ENCODE measurements at regions not wholly inside any gene's neighbourhood (a gene's known extent, or its start where the extent isn't known, plus 50 kb on each side); places are given as distances from the start of the nearest gene placed in this dataset.

- Mint-ChIP-seq H3K27ac (no peak overlapping the region), H3K4me3 (no peak overlapping the region), H3K4me1 (no peaks in the 10 kb centered on the region), H3K9me3 (ENCODE audit: insufficient read depth) (no peaks in the 10 kb centered on the region), H3K27me3 (no peaks in the 10 kb centered on the region)
- 92% methylated on average over 12 of the region's 16 CpGs for WGBS (ENCODE audit: insufficient coverage)
- Histone ChIP-seq H3K4me3 (ENCODE audit: control extremely low read depth in 1 of 5, extremely low read depth in 1 of 5, insufficient read depth in 1 of 5, low read depth in 2 of 5, low read length in 4 of 5) (no peak overlapping the region), H3K79me2 (ENCODE audit: control insufficient read depth, insufficient read depth, low read length) (no peaks in the 10 kb centered on the region), H4K20me1 (ENCODE audit: control insufficient read depth, insufficient read depth, low read length, poor library complexity, severe bottlenecking) (no peaks in the 10 kb centered on the region), H3K27me3 (replicated peaks in 1 of 4; ENCODE audit: control extremely low read depth in 1 of 4, control insufficient read depth in 3 of 4, insufficient read depth in 4 of 4, low read length in 3 of 4) (no peaks in the 10 kb centered on the region), H3K36me3 (replicated peaks in 1 of 2; ENCODE audit: control extremely low read depth in 1 of 2, control insufficient read depth in 1 of 2, extremely low read depth in 1 of 2, insufficient read depth in 2 of 2, low read length in 1 of 2) (no peaks in the 10 kb centered on the region), H3K9me3 (ENCODE audit: control extremely low read depth in 1 of 3, control insufficient read depth in 2 of 3, insufficient read depth in 1 of 3, low read length in 2 of 3) (no peaks in the 10 kb centered on the region), H2AFZ (ENCODE audit: insufficient read depth, low read depth, low read length, poor library complexity, severe bottlenecking) (no peak overlapping the region), H3K9ac (ENCODE audit: low read length) (no peak overlapping the region), H3K27ac (ENCODE audit: low read length in 2 of 2) (no peak overlapping the region), H3K4me1 (ENCODE audit: control insufficient read depth in 2 of 2, insufficient read depth in 2 of 2, low read length in 2 of 2) (no peaks in the 10 kb centered on the region), H3K4me2 (replicated peaks; ENCODE audit: low read depth, low read length, poor library complexity, severe bottlenecking) (no peak overlapping the region)
- ChIA-PET CTCF (no interaction called here), POLR2A (no interaction called here)
- DNase-seq (no peak), ATAC-seq (ENCODE audit: low read depth) (no peak)
- TF ChIP-seq CTCF (IDR thresholded peaks at IDR 0.05) (no peak), EZH2 (IDR thresholded peaks at IDR 0.05; ENCODE audit: borderline replicate concordance, insufficient read depth, low read depth, low read length, poor library complexity, severe bottlenecking) (no peak)
- intact Hi-C loops (cut with micrococcal nuclease), result no loop called here
These were observed 149.0 kb downstream of the GLI2 start for GRCh38 chr2:120884472-120885290.

DNA sequence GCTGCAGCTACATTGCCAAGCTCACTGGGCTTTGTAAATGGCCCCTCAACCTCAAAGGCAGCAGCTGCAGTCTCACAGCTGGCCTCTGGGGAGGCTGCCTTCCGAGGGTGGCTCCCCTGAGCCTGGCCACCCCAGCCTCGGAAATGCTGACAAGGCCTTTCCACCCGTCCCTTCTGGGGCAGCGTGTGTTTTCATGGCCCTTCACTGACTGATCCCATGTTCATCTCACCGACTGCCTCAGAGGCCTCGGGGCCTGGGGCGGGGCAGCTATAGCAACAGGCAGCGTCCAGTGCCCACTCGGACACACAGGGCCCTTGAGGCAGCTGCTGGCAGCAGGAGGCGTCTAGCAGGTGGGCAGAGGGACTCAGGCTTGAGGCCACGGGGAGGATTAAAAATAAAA is 149.7 kb downstream of the GLI2 start:
- H3K36me3 ChIP-seq (replicated peaks in 1 of 2; ENCODE audit: control extremely low read depth in 1 of 2, control insufficient read depth in 1 of 2, extremely low read depth in 1 of 2, insufficient read depth in 2 of 2, low read length in 1 of 2), result no peaks in the 10 kb centered on the region
- H2AFZ ChIP-seq (ENCODE audit: insufficient read depth, low read depth, low read length, poor library complexity, severe bottlenecking), result no peak overlapping the region
- H3K9me3 ChIP-seq (ENCODE audit: control extremely low read depth in 1 of 3, control insufficient read depth in 2 of 3, insufficient read depth in 1 of 3, low read length in 2 of 3), result no peaks in the 10 kb centered on the region
- Mint-ChIP-seq H3K4me3 (no peak overlapping the region), H3K27me3 (no peaks in the 10 kb centered on the region), H3K27ac (no peak overlapping the region), H3K9me3 (ENCODE audit: insufficient read depth) (no peaks in the 10 kb centered on the region), H3K4me1 (no peaks in the 10 kb centered on the region)
- H3K27ac ChIP-seq (ENCODE audit: low read length in 2 of 2), result no peak overlapping the region
- no peak overlapping the region for H3K4me3 ChIP-seq (ENCODE audit: control extremely low read depth in 1 of 5, extremely low read depth in 1 of 5, insufficient read depth in 1 of 5, low read depth in 2 of 5, low read length in 4 of 5)
- DNase-seq, result no peak
- intact Hi-C loops (cut with micrococcal nuclease), result no loop called here
- ATAC-seq (ENCODE audit: low read depth), result no peak
- no peak overlapping the region for H3K9ac ChIP-seq (ENCODE audit: low read length)
- 87% methylated on average over 11 of the region's 11 CpGs for WGBS (ENCODE audit: insufficient coverage)
- no peak overlapping the region for H3K4me2 ChIP-seq (replicated peaks; ENCODE audit: low read depth, low read length, poor library complexity, severe bottlenecking)
- TF ChIP-seq EZH2 (IDR thresholded peaks at IDR 0.05; ENCODE audit: borderline replicate concordance, insufficient read depth, low read depth, low read length, poor library complexity, severe bottlenecking) (no peak), CTCF (IDR thresholded peaks at IDR 0.05) (no peak)
- ChIA-PET POLR2A (no interaction called here), CTCF (no interaction called here)
- H3K79me2 ChIP-seq (ENCODE audit: control insufficient read depth, insufficient read depth, low read length), result no peaks in the 10 kb centered on the region
- H3K4me1 ChIP-seq (ENCODE audit: control insufficient read depth in 2 of 2, insufficient read depth in 2 of 2, low read length in 2 of 2), result no peaks in the 10 kb centered on the region
- H3K27me3 ChIP-seq (replicated peaks in 1 of 4; ENCODE audit: control extremely low read depth in 1 of 4, control insufficient read depth in 3 of 4, insufficient read depth in 4 of 4, low read length in 3 of 4), result no peaks in the 10 kb centered on the region
- H4K20me1 ChIP-seq (ENCODE audit: control insufficient read depth, insufficient read depth, low read length, poor library complexity, severe bottlenecking), result no peaks in the 10 kb centered on the region

Data from B cell (primary cell).